Fibroblast of lung (primary cell): ENCODE measurements at regions not wholly inside any gene's neighbourhood (a gene's known extent, or its start where the extent isn't known, plus 50 kb on each side); places are given as distances from the start of the nearest gene placed in this dataset.

ENCODE experiments used
- CTCF ChIP-seq, 2 donors: IDR thresholded peaks in 1 of 2; conservative IDR thresholded peaks in 1 of 2; 1 replicate in 1 of 2; 2 replicates in 1 of 2; pipeline ENCODE4 v1.5.1; 2011 to 2012; ENCODE audit warnings: low read length in 2 of 2, control low read depth in 1 of 2, inconsistent platforms in 1 of 2, low read depth in 1 of 2, mild to moderate bottlenecking in 1 of 2
- EZH2 ChIP-seq: IDR thresholded peaks from 2 replicates; pipeline ENCODE4 v1.5.1; 2012; ENCODE audit warnings: low read length, control low read depth, mild to moderate bottlenecking; ENCODE audit errors: missing control alignments

GRCh38 chr7:17586711-17587110 is 288.3 kb downstream of the AHR start:
- no peak for TF ChIP-seq CTCF (conservative IDR thresholded peaks at IDR 0.05 in 1 of 2, IDR thresholded peaks at IDR 0.05 in 1 of 2; ENCODE audit: low read depth in 1 of 2, low read length in 2 of 2)
- no peak for TF ChIP-seq EZH2
